Aorta (tissue), 5 donors: ENCODE measurements at regions not wholly inside any gene's neighbourhood (a gene's known extent, or its start where the extent isn't known, plus 50 kb on each side); places are given as distances from the start of the nearest gene placed in this dataset.

Experiments
- ATAC-seq: fragments of 200-7000 bp; cut with Tn5 transposase; one replicate; pipeline ENCODE4 v1.9.1; 2022; ENCODE audit warnings: moderate library complexity; ENCODE audit not compliant: low FRiP score
- DNase-seq, 2 donors: peaks; one replicate each; pipeline ENCODE4 v3.0.0-alpha.2; 2020
- H3K27ac ChIP-seq, 2 donors: one replicate each; pipeline ENCODE4 v1.5.1; 2013; ENCODE audit warnings: low read length in 2 of 2, mild to moderate bottlenecking in 2 of 2, moderate library complexity in 2 of 2, control low read depth in 1 of 2, inconsistent platforms in 1 of 2, low read depth in 1 of 2
- H3K27me3 ChIP-seq, 2 donors: one replicate each; pipeline ENCODE4 v1.6.1; 2013; ENCODE audit warnings: control low read depth in 1 of 2, low read length in 1 of 2, mild to moderate bottlenecking in 1 of 2, moderate library complexity in 1 of 2; ENCODE audit not compliant: insufficient read depth in 2 of 2, control insufficient read depth in 1 of 2
- H3K36me3 ChIP-seq, 2 donors: one replicate each; pipeline ENCODE4 v1.6.1; 2013; ENCODE audit warnings: control low read depth in 1 of 2, low read length in 1 of 2, mild to moderate bottlenecking in 1 of 2; ENCODE audit not compliant: insufficient read depth in 2 of 2, control insufficient read depth in 1 of 2
- H3K4me1 ChIP-seq, 2 donors: one replicate each; pipeline ENCODE4 v1.6.1; 2013; ENCODE audit warnings: low read length in 2 of 2, control low read depth in 1 of 2, mild to moderate bottlenecking in 1 of 2, moderate library complexity in 1 of 2; ENCODE audit not compliant: insufficient read depth in 2 of 2, control insufficient read depth in 1 of 2
- H3K4me3 ChIP-seq, 2 donors: one replicate each; pipeline ENCODE4 v1.5.1; 2013; ENCODE audit warnings: low read length in 2 of 2, control low read depth in 1 of 2, mild to moderate bottlenecking in 1 of 2
- H3K9me3 ChIP-seq: one replicate; pipeline ENCODE4 v1.6.1; 2013; ENCODE audit warnings: mild to moderate bottlenecking, low read length; ENCODE audit not compliant: control insufficient read depth
- WGBS, 2 donors: extraction: QIAGEN DNeasy Blood & Tissue Kit; methylation state at CpG; one replicate each; pipeline ENCODE4 v1.1.7; 2013; 5-methylcytosine and 5-hydroxymethylcytosine counted together
- intact Hi-C, 2 donors: fragments of 100-400 bp; cut with DNase I; formaldehyde crosslinking; loops; one replicate each; pipeline versions ENCODE4 v1.14.2 to v1.15.0; 2022
- donor health status: healthy with polysubstance abuse.
- donor health status: Bipolar disorder and iron deficiency.
- donor health status: DM: no; HTN: no; CAD: no.
- donor health status: DM: no; HTN: no; CAD: no.
- donor health status: DM: yes; HTN: yes; CAD: no.

DNA sequence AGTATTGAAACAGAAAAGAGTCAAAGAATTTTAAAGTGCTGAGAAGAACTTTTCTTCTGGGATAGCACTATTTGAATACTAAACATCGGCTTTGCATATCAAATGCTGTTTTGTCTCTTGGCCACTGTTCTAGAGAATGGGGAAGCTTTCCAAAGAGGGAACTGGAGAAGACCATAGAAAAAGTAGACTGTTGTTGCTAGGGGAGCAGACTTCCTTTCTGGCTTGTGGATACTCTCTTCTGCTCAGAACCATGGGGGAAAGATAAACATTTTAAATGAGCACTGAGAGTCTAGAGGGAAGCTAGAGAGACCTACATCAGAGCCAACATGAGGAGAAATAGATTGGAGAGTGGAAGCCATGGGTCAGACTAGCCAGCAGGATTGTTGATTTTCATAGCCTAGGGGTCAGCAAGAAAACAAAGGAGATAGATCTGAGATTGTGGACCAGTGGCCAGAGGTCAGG is 315.7 kb downstream of the KCTD12 start:
- no peak for ATAC-seq
- Histone ChIP-seq H3K36me3 (no peaks in the 10 kb centered on the region), H3K4me1 (no peaks in the 10 kb centered on the region), H3K4me3 (no peak overlapping the region), H3K9me3 (no peaks in the 10 kb centered on the region), H3K27me3 (no peaks in the 10 kb centered on the region), H3K27ac (no peak overlapping the region)
- DNase-seq: no peak
- 53 to 57% methylated on average over 1 of the region's 1 CpG for WGBS, 2 donors
- intact Hi-C loops: no loop called here

GRCh38 chr13:76556627-76557026 is 329.6 kb downstream of the KCTD12 start:
- H3K9me3 ChIP-seq: no peaks in the 10 kb centered on the region
- H3K36me3 ChIP-seq: no peaks in the 10 kb centered on the region
- H3K27ac ChIP-seq: no peak overlapping the region
- no peaks in the 10 kb centered on the region for H3K27me3 ChIP-seq
- no peak for DNase-seq
- ATAC-seq: no peak
- H3K4me3 ChIP-seq: no peak overlapping the region
- intact Hi-C loops: no loop called here
- WGBS, 2 donors: 69 to 76% methylated on average over 1 of the region's 1 CpG
- no peaks in the 10 kb centered on the region for H3K4me1 ChIP-seq

DNA sequence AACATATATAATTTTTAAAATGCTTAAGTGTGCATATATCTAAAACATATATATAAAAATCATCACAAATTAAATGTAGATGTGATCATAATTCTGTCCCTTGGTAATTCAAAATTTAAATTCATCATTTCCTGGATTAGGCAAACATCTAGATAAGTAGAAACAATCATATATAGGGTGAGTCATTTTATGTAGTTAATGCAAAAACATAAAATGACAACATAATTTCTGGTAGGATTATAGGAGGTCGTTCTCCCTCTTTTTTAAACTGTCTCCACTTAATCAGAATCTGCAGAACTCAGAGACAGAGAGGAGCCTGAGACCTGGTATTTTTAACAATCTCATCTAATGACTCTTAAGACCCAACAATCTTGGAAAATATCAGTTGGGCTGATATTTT is 333.4 kb downstream of the KCTD12 start:
- Histone ChIP-seq H3K27me3 (no peaks in the 10 kb centered on the region), H3K36me3 (no peaks in the 10 kb centered on the region), H3K4me3 (no peak overlapping the region), H3K4me1 (no peaks in the 10 kb centered on the region), H3K27ac (no peak overlapping the region), H3K9me3 (no peaks in the 10 kb centered on the region)
- no peak for ATAC-seq
- WGBS, 2 donors: 74 to 78% methylated on average over 1 of the region's 1 CpG
- intact Hi-C loops: no loop called here
- no peak for DNase-seq

GRCh38 chr13:76552041-76552772 is 334.0 kb downstream of the KCTD12 start:
- H3K36me3 ChIP-seq: no peaks in the 10 kb centered on the region
- ATAC-seq (no peak), DNase-seq (no peak)
- H3K4me3 ChIP-seq: no peak overlapping the region
- no peaks in the 10 kb centered on the region for H3K4me1 ChIP-seq
- no peak overlapping the region for H3K27ac ChIP-seq
- H3K27me3 ChIP-seq: no peaks in the 10 kb centered on the region
- no peaks in the 10 kb centered on the region for H3K9me3 ChIP-seq
- WGBS, 2 donors: 30 to 34% methylated on average over 5 of the region's 5 CpGs
- intact Hi-C loops: no loop called here

GRCh38 chr13:76542176-76542575 is 344.0 kb downstream of the KCTD12 start:
- Histone ChIP-seq H3K4me1 (no peaks in the 10 kb centered on the region), H3K36me3 (no peaks in the 10 kb centered on the region), H3K27me3 (no peaks in the 10 kb centered on the region), H3K9me3 (peaks cover 1% of the 10 kb centered on the region), H3K4me3 (no peak overlapping the region), H3K27ac (no peak overlapping the region)
- DNase-seq (no peak), ATAC-seq (no peak)
- intact Hi-C loops: no loop called here
- 73% methylated on average over 4 of the region's 4 CpGs for WGBS, 2 donors

DNA sequence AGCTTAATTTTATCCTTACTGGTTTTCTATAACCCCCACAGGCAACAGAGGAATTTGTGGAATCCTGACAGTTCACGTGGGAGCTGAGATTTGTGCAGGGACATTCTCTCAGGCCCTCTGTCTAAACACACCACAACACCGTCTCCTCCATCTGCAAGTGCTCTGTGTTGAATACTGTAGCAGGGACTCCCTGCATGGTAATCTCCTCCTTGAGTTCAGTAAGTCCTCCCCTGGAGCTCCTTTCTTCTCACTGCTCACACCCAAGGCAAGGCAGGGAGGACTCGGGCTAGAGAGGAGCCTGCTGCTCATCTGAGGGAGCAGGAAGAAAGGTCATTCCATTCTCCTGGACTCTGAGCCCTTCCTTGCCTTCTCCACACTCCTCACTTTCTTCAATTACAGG is 348.2 kb downstream of the KCTD12 start:
- intact Hi-C loops: no loop called here
- H3K4me1 ChIP-seq: no peaks in the 10 kb centered on the region
- no peak overlapping the region for H3K4me3 ChIP-seq
- no peaks in the 10 kb centered on the region for H3K27me3 ChIP-seq
- peaks cover 1% of the 10 kb centered on the region for H3K9me3 ChIP-seq
- H3K27ac ChIP-seq: no peak overlapping the region
- no peaks in the 10 kb centered on the region for H3K36me3 ChIP-seq
- ATAC-seq: no peak
- WGBS, 2 donors: 66 to 85% methylated on average over 3 of the region's 3 CpGs
- no peak for DNase-seq

DNA sequence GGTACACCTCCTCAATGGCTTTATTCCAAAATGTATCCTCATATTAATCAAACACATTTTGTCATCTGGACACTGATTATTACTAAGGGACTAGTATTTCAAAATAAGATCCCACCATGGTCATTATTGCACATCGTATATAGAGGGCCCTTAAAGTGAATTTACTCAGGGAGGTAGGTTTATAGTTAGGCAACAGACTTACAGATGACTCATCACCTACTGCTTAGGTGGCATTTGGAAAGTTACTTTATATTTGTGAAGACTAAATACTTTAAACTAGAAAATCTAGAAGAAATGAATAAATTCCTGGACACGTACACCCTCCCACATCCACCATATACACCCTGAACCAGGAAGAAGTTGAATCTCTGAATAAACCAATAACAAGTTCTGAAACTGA is 353.0 kb downstream of the KCTD12 start:
- DNase-seq: no peak
- intact Hi-C loops: no loop called here
- H3K36me3 ChIP-seq: no peaks in the 10 kb centered on the region
- no peak overlapping the region for H3K4me3 ChIP-seq
- H3K27ac ChIP-seq: no peak overlapping the region
- WGBS, 2 donors: 91 to 94% methylated on average over 2 of the region's 2 CpGs
- no peaks in the 10 kb centered on the region for H3K4me1 ChIP-seq
- ATAC-seq: no peak
- peaks cover 1% of the 10 kb centered on the region for H3K9me3 ChIP-seq
- H3K27me3 ChIP-seq: no peaks in the 10 kb centered on the region

DNA sequence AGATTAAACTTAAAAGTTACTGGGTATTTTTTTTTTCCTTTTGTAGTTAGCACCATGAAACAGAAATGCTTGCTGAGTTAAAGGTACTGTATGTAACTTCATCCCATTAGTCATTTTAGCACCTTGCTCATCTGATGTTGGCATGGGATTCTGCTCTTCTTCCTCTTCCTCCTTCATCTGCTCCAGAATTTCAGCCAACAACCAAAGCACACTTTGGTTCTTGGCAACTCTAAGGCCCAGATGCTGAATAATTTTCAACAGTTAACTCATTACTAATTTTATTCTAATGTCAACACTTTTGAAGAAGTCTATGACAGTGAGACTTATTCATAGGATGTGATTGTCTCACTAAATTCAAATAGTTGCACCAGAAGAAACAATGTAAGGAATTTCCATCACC is 359.2 kb downstream of the KCTD12 start:
- intact Hi-C loops: no loop called here
- H3K36me3 ChIP-seq: no peaks in the 10 kb centered on the region
- H3K27ac ChIP-seq: no peak overlapping the region
- H3K4me1 ChIP-seq: no peaks in the 10 kb centered on the region
- DNase-seq (no peak), ATAC-seq (no peak)
- no peaks in the 10 kb centered on the region for H3K9me3 ChIP-seq
- no peaks in the 10 kb centered on the region for H3K27me3 ChIP-seq
- H3K4me3 ChIP-seq: no peak overlapping the region

GRCh38 chr13:76523740-76524340 is 362.4 kb downstream of the KCTD12 start:
- ATAC-seq (no peak), DNase-seq (no peak)
- intact Hi-C loops: no loop called here
- no peaks in the 10 kb centered on the region for H3K27me3 ChIP-seq
- 92 to 97% methylated on average over 2 of the region's 2 CpGs for WGBS, 2 donors
- H3K9me3 ChIP-seq: no peaks in the 10 kb centered on the region
- no peaks in the 10 kb centered on the region for H3K4me1 ChIP-seq
- no peak overlapping the region for H3K4me3 ChIP-seq
- H3K27ac ChIP-seq: no peak overlapping the region
- H3K36me3 ChIP-seq: no peaks in the 10 kb centered on the region
